Ishikawa (cell line): ENCODE measurements at regions not wholly inside any gene's neighbourhood (a gene's known extent, or its start where the extent isn't known, plus 50 kb on each side); places are given as distances from the start of the nearest gene placed in this dataset.

Experiments used
- CEBPB ChIP-seq: IDR thresholded peaks from 2 replicates; pipeline ENCODE4 v1.6.1; 2012
- CREB1 ChIP-seq: IDR thresholded peaks from 2 replicates; pipeline ENCODE4 v1.6.1; 2012; ENCODE audit warnings: low read depth
- EGR1 ChIP-seq: IDR thresholded peaks from 2 replicates; pipeline ENCODE4 v1.6.1; 2012
- EP300 ChIP-seq: IDR thresholded peaks from 2 replicates; pipeline ENCODE4 v1.6.1; 2012; ENCODE audit warnings: borderline replicate concordance
- FOXM1 ChIP-seq: IDR thresholded peaks from 2 replicates; pipeline ENCODE4 v1.6.1; 2012; ENCODE audit warnings: low read depth, borderline replicate concordance
- NFIC ChIP-seq: IDR thresholded peaks from 2 replicates; pipeline ENCODE4 v1.6.1; 2012
- RAD21 ChIP-seq: IDR thresholded peaks from 2 replicates; pipeline ENCODE4 v1.6.1; 2012; ENCODE audit warnings: low read depth
- TAF1 ChIP-seq: IDR thresholded peaks from 2 replicates; pipeline ENCODE4 v1.6.1; 2012; ENCODE audit warnings: low read depth, mild to moderate bottlenecking
- TCF12 ChIP-seq: IDR thresholded peaks from 2 replicates; pipeline ENCODE4 v1.6.1; 2012; ENCODE audit warnings: low read depth
- TEAD4 ChIP-seq: IDR thresholded peaks from 2 replicates; pipeline ENCODE4 v1.6.1; 2012
- USF1 ChIP-seq: IDR thresholded peaks from 2 replicates; pipeline ENCODE4 v1.6.1; 2012
- YY1 ChIP-seq: IDR thresholded peaks from 2 replicates; pipeline ENCODE4 v1.6.1; 2012; ENCODE audit warnings: low read depth
- ZBTB7A ChIP-seq: IDR thresholded peaks from 2 replicates; pipeline ENCODE4 v1.6.1; 2012; ENCODE audit warnings: low read depth
- TF ChIP-seq, protein P1 (sequence below): IDR thresholded peaks from 2 replicates; pipeline ENCODE4 v1.6.1; 2012; ENCODE audit warnings: low read depth, mild to moderate bottlenecking
- TF ChIP-seq, protein P2 (sequence below): IDR thresholded peaks from 2 replicates; pipeline ENCODE4 v1.6.1; 2012

GRCh38 chr10:123245264-123245663, 91.1 kb downstream of the BUB3 start:
- TF ChIP-seq NFIC (no peak), YY1 (no peak)

DNA sequence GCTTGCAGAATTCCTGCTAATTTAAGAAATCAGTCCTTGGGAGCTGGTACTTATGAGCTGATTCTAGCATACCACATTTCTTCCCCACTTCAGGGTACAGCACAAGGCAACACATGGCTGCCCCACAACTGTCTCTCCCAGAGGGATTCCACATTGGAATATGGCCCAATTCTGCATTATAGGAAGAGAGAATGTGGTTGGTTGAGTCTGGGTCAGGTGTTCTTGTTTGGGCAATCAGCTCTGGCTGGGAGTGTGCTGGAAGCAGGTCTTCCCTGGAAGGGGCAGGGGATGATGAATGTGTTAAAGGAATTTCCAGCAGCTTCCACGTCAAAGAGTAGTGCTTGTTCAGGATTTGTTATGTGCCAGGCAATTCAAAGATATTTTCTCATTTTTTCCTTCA, 95.7 kb downstream of the BUB3 start:
- TF ChIP-seq USF1 (no peak), EGR1 (no peak), TCF12 (no peak), EP300 (no peak), YY1 (no peak), CREB1 (no peak), NFIC (no peak), ZBTB7A (no peak), RAD21 (no peak), FOXM1 (no peak), TAF1 (no peak), CEBPB (no peak), TEAD4 (no peak)
- TF ChIP-seq, protein P1, sequence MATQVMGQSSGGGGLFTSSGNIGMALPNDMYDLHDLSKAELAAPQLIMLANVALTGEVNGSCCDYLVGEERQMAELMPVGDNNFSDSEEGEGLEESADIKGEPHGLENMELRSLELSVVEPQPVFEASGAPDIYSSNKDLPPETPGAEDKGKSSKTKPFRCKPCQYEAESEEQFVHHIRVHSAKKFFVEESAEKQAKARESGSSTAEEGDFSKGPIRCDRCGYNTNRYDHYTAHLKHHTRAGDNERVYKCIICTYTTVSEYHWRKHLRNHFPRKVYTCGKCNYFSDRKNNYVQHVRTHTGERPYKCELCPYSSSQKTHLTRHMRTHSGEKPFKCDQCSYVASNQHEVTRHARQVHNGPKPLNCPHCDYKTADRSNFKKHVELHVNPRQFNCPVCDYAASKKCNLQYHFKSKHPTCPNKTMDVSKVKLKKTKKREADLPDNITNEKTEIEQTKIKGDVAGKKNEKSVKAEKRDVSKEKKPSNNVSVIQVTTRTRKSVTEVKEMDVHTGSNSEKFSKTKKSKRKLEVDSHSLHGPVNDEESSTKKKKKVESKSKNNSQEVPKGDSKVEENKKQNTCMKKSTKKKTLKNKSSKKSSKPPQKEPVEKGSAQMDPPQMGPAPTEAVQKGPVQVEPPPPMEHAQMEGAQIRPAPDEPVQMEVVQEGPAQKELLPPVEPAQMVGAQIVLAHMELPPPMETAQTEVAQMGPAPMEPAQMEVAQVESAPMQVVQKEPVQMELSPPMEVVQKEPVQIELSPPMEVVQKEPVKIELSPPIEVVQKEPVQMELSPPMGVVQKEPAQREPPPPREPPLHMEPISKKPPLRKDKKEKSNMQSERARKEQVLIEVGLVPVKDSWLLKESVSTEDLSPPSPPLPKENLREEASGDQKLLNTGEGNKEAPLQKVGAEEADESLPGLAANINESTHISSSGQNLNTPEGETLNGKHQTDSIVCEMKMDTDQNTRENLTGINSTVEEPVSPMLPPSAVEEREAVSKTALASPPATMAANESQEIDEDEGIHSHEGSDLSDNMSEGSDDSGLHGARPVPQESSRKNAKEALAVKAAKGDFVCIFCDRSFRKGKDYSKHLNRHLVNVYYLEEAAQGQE, result no peak
- TF ChIP-seq, protein P2, sequence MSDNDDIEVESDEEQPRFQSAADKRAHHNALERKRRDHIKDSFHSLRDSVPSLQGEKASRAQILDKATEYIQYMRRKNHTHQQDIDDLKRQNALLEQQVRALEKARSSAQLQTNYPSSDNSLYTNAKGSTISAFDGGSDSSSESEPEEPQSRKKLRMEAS, result no peak

DNA sequence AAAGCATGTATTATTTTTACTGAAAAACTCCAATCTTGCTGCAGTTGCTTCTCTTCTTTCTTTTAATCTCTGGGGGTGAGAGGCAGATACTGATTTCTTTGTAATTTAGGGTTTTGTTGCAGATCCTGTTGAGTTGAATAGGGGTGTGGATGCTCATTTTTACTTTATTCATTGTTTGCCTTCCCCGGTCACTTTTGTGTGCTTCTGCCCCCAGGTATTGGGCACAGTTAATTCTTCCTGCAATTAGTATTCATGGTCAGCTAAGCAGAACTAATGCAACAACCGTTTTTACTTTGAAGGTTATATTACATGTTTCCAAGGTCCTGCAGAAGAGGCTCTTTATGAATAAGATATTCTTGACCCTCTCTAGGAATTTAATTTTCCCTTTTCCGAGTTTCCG, 96.4 kb downstream of the BUB3 start:
- TF ChIP-seq YY1 (no peak), TEAD4 (0 out of 2 replicates have a peak, but pooled peaks have one; percentile 32), EGR1 (no peak), NFIC (peak; percentile 47; the same call in 1 of the 2 replicates), ZBTB7A (no peak), CREB1 (no peak), USF1 (0 out of 2 replicates have a peak, but pooled peaks have one; percentile 14), TCF12 (peak; percentile 71), RAD21 (no peak), CEBPB (0 out of 2 replicates have a peak, but pooled peaks have one; percentile 10), FOXM1 (no peak), EP300 (peak; percentile 60; the same call in 1 of the 2 replicates), TAF1 (no peak)
- TF ChIP-seq, protein P2, result no peak
- TF ChIP-seq, protein P1, result no peak

DNA sequence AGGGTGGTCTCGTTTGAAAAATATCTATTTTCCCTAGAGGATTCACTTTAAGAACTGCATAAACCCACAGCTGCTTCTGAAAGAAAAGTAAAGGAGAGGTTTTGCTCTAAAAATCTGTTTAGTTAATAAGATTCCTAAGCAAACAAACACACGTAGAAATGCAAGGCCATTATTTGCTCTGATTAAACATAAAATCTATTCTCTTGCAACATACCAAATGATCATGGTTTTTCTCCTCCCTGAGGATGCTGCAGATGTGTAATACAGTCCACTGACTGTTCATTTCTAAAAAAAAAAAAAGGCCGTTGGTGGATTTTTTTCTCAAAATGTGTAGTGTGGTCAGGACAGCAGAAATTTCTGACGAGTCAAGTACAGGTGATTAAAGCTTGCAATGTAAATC, 98.6 kb downstream of the BUB3 start:
- TF ChIP-seq CEBPB (no peak), YY1 (no peak), USF1 (no peak), NFIC (no peak), TAF1 (no peak), EP300 (no peak), TCF12 (no peak), FOXM1 (no peak), TEAD4 (no peak), EGR1 (no peak), RAD21 (no peak), ZBTB7A (no peak), CREB1 (no peak)
- TF ChIP-seq, protein P2, result no peak
- TF ChIP-seq, protein P1, result no peak
